Ovary (tissue), 7 donors: ENCODE measurements at regions not wholly inside any gene's neighbourhood (a gene's known extent, or its start where the extent isn't known, plus 50 kb on each side); places are given as distances from the start of the nearest gene placed in this dataset.

ENCODE experiments used
- DNase-seq, 5 donors: peaks; one replicate each; pipeline ENCODE4 v3.0.0-alpha.2; 2019 to 2020
- H3K27ac ChIP-seq, 2 donors: fragments of 200-600 bp; one replicate each; pipeline versions ENCODE4 v1.5.1 to v1.8.0; 2019 to 2022
- H3K27me3 ChIP-seq: fragments of 200-600 bp; one replicate; pipeline ENCODE4 v1.8.0; 2022
- H3K36me3 ChIP-seq: fragments of 200-600 bp; sonication (generic); one replicate; pipeline ENCODE4 v1.5.1; 2019
- H3K4me1 ChIP-seq: one replicate; pipeline ENCODE4 v1.8.1; 2013; ENCODE audit warnings: mild to moderate bottlenecking, moderate library complexity; ENCODE audit not compliant: insufficient read depth
- H3K4me3 ChIP-seq: fragments of 200-600 bp; sonication (generic); one replicate; pipeline ENCODE4 v1.5.1; 2017
- H3K9me3 ChIP-seq, 2 donors: fragments of 200-600 bp in 1 of 2; sonication (generic) in 1 of 2; one replicate each; pipeline versions ENCODE4 v1.5.1 to v1.8.1; 2013 to 2019; ENCODE audit warnings: mild to moderate bottlenecking in 1 of 2, moderate library complexity in 1 of 2
- EP300 ChIP-seq: sonication (generic); formaldehyde crosslinking; IDR thresholded peaks from one replicate; pipeline ENCODE4 v1.6.1; 2017; ENCODE audit warnings: antibody characterized with exemption
- POLR2A ChIP-seq: fragments of 450-650 bp; IDR thresholded peaks from one replicate; pipeline ENCODE4 v1.6.1; 2017; ENCODE audit warnings: antibody characterized with exemption, mild to moderate bottlenecking, moderate library complexity
- WGBS, 3 donors: extraction: QIAGEN DNeasy Blood & Tissue Kit in 1 of 3; methylation state at CpG; one replicate each; pipeline versions ENCODE4 v1.1.5 to v1.1.7; 2013 to 2017; 5-methylcytosine and 5-hydroxymethylcytosine counted together
- intact Hi-C, 4 donors: fragments of 100-400 bp; cut with DNase I; formaldehyde crosslinking; loops; one replicate each; pipeline versions ENCODE4 v1.11.0 to v1.15.1; 2022 to 2023
- TF ChIP-seq, protein P1 (sequence below), 3 donors: fragments of 450-650 bp in 2 of 3; fragments of 200-600 bp in 1 of 3; IDR thresholded peaks; one replicate each; pipeline versions ENCODE4 v1.5.1 to v1.8.0; 2016 to 2022; ENCODE audit warnings: antibody characterized with exemption in 3 of 3, mild to moderate bottlenecking in 1 of 3
- donor health status: DM: no; HTN: no; CAD: no; lungs with moderate emphysema.
- donor health status: DM: no; HTN: no; CAD: no.
- donor health status: Bipolar disorder and iron deficiency.
- donor health status: DM: no; HTN: no; CAD: no.
- donor health status: DM: yes; HTN: yes; CAD: no.

DNA sequence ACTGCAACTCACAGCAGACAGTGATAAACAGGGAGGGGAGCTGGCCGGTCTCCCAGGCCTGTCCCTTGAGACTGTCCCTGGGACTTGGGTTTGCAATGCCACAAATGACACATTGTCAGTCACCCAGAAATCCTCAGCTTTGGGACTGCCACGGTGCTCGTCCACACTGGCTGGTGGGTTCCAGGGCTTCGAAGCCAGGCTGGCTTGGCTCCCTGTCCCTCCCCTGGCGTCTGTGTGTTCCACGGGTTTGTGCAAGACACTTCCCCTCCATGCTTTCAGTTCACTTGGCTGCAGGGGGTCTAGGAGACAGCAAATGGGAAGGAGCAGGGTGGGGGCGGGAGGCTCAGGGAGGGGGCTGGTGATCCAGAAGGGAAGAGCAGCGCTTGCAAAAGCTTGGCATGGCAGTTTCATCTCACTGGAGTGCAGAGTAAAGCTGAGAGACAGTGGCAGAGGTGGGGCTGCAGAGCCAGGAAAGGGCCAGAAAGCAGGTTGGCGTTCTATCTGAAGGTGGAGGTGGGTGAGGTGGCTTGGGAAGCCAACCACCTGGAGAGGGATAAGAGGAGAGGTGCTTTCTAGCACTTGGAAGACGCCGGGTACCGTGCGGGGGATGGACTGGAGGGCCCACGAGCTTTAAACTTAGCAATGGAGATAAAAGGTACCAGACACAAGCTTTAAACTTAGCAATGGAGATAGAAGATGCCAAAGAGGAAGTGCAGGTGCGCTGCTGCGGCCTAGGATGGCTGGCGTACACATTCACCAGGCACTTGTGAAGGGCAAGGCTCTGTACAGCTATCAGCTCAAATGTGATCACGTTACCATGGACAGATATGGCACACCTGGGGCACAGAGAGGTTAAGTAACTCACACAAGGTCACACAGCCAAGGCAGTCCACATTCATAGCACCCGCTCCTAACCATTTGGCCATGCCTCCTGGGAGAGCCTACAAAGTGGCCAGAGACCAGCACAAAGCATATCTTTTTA lies 86.4 kb upstream of the SHISAL1 start:
- DNase-seq = peak in 2 of 5 donors; percentile 4 to 7
- TF ChIP-seq, protein P1, sequence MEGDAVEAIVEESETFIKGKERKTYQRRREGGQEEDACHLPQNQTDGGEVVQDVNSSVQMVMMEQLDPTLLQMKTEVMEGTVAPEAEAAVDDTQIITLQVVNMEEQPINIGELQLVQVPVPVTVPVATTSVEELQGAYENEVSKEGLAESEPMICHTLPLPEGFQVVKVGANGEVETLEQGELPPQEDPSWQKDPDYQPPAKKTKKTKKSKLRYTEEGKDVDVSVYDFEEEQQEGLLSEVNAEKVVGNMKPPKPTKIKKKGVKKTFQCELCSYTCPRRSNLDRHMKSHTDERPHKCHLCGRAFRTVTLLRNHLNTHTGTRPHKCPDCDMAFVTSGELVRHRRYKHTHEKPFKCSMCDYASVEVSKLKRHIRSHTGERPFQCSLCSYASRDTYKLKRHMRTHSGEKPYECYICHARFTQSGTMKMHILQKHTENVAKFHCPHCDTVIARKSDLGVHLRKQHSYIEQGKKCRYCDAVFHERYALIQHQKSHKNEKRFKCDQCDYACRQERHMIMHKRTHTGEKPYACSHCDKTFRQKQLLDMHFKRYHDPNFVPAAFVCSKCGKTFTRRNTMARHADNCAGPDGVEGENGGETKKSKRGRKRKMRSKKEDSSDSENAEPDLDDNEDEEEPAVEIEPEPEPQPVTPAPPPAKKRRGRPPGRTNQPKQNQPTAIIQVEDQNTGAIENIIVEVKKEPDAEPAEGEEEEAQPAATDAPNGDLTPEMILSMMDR (IDR thresholded peaks at IDR 0.05) = no peak
- TF ChIP-seq POLR2A (no peak), EP300 (no peak)
- WGBS, 3 donors = 86 to 89% (median 89%) methylated on average over 18 to 19 of the region's 19 CpGs

DNA sequence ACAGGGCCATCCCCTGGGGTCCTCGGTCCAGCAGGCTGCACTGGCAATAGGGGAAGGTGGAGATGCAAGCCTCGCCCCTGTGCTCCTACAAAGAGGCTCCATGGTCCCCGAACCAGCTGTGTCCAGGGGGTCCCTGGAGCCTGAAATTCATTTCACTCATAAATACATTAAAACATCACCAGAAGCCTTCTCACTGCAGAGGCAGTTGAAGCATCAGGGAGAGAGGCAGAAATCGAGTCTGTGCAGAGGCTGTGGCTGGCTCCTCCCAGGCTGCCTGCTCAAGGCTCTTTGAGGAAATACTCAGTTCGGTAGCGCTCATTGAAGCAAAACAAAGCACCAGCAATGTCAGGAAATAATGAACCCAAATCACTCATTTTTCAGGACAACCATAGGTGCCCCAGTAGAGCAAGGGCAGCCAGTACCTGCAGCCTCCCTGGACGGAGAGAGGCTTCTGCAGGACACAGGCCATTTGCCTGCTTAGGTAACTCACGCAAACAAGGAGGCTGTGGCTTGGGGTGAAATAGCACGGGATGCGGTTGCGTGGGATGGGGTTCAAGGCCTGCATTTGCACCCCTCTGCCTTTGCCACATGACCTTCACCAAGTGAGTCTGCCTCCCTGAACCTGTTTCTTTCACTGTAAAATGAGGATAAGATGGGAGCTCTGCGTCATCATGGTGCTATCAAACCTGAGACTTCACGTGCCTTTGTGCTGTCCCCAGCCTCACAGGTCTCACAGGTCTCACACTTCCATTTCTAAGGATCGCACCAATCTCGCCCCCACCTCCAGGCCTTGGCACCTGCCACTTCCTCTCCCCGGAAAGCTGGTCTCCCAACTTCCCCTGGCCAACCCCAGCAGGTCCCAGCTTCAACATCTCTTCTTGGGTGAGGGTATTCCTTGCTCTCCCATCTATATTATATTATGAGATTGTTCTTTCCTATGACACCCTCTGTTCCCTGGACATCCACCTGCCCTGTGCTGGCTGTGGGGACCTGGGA lies 84.3 kb upstream of the SHISAL1 start:
- intact Hi-C loops = no loop called here
- Histone ChIP-seq H3K36me3 (no peaks in the 10 kb centered on the region), H3K9me3 (no peaks in the 10 kb centered on the region), H3K27ac (no peak overlapping the region), H3K4me1 (no peaks in the 10 kb centered on the region), H3K4me3 (no peak overlapping the region), H3K27me3 (no peaks in the 10 kb centered on the region)
- 75 to 84% (median 78%) methylated on average over 16 of the region's 16 CpGs for WGBS, 3 donors
- peak in 2 of 5 donors; percentile 5 to 11 for DNase-seq
- TF ChIP-seq, protein P1 (IDR thresholded peaks at IDR 0.05) = no peak
- no peak for TF ChIP-seq POLR2A
- TF ChIP-seq EP300 = no peak

More for the DNA sequence above, 86.4 kb upstream of the SHISAL1 start:
- H3K4me3 ChIP-seq = no peak overlapping the region
- no peaks in the 10 kb centered on the region for H3K9me3 ChIP-seq
- intact Hi-C loops = no loop called here
- no peaks in the 10 kb centered on the region for H3K4me1 ChIP-seq
- no peaks in the 10 kb centered on the region for H3K27me3 ChIP-seq
- H3K36me3 ChIP-seq = no peaks in the 10 kb centered on the region
- no peak overlapping the region for H3K27ac ChIP-seq

- DNase-seq = peak in 3 of 5 donors; percentile 2 to 8 (median 5)
- 81 to 86% (median 81%) methylated on average over 12 of the region's 12 CpGs for WGBS, 3 donors
- Histone ChIP-seq H3K4me1 (no peaks in the 10 kb centered on the region), H3K36me3 (no peaks in the 10 kb centered on the region), H3K4me3 (no peak overlapping the region), H3K27me3 (no peaks in the 10 kb centered on the region), H3K27ac (no peak overlapping the region), H3K9me3 (no peaks in the 10 kb centered on the region)
- TF ChIP-seq POLR2A (no peak), EP300 (no peak)
- TF ChIP-seq, protein P1 (IDR thresholded peaks at IDR 0.05) = no peak
- intact Hi-C loops = no loop called here
These were observed 83.4 kb upstream of the SHISAL1 start for GRCh38 chr22:44396021-44396726.
